ENCODE measurements at regions not wholly inside any gene's neighbourhood (a gene's known extent, or its start where the extent isn't known, plus 50 kb on each side); places are given as distances from the start of the nearest gene placed in this dataset.

- Mint-ChIP-seq H3K4me3 (no peak overlapping the region), H3K9me3 (peaks cover 0 to 2% (median 0%) of the 10 kb centered on the region in 7 donors), H3K27ac (no peak overlapping the region), H3K27me3 (ENCODE audit: low read depth in 3 of 3) (peaks cover 0 to 4% (median 1%) of the 10 kb centered on the region in 3 donors), H3K36me3 (no peaks in the 10 kb centered on the region), H3K4me1 (peaks cover 3% of the 10 kb centered on the region)
- H3K4me2 ChIP-seq (replicated peaks; ENCODE audit: extremely low read depth, low read length, poor library complexity, severe bottlenecking): no peak overlapping the region
- WGBS (ENCODE audit: insufficient coverage): no CpG with 5 or more reads among the region's 3 CpGs
- no peaks in the 10 kb centered on the region for H3K36me3 ChIP-seq (replicated peaks in 1 of 2; ENCODE audit: control insufficient read depth in 1 of 2, insufficient read depth in 2 of 2, low read length in 2 of 2)
- no peaks in the 10 kb centered on the region for H4K20me1 ChIP-seq (ENCODE audit: insufficient read depth, low read length)
- H3K27me3 ChIP-seq (ENCODE audit: control insufficient read depth in 2 of 2, insufficient read depth in 2 of 2, low read length in 2 of 2): no peaks in the 10 kb centered on the region
- no peak overlapping the region for H2AFZ ChIP-seq (ENCODE audit: insufficient read depth, low read depth, low read length, poor library complexity, severe bottlenecking)
- no peak overlapping the region for H3K27ac ChIP-seq (ENCODE audit: low read depth in 1 of 2, low read length in 2 of 2)
- H3K4me3 ChIP-seq (replicated peaks in 1 of 3; ENCODE audit: low read depth in 2 of 3, low read length in 3 of 3): no peak overlapping the region
- TF ChIP-seq CTCF (IDR thresholded peaks at IDR 0.05): no peak
- DNase-seq: no peak
- H3K4me1 ChIP-seq (ENCODE audit: control insufficient read depth in 1 of 2, insufficient read depth in 2 of 2, low read length in 2 of 2): no peaks in the 10 kb centered on the region
- no peak overlapping the region for H3K9ac ChIP-seq (ENCODE audit: insufficient read depth, low read length, poor library complexity, severe bottlenecking)
- intact Hi-C loops (cut with micrococcal nuclease): no loop called here
- no peaks in the 10 kb centered on the region for H3K79me2 ChIP-seq (ENCODE audit: insufficient read depth, low read length)
- no peaks in the 10 kb centered on the region for H3K9me3 ChIP-seq (replicated peaks in 1 of 2; ENCODE audit: control insufficient read depth in 1 of 2, insufficient read depth in 1 of 2, low read length in 2 of 2)
These were observed 324.9 kb downstream of the FOXO1 start for GRCh38 chr13:40341501-40341900.

GRCh38 chr13:40342461-40342860 lies 324.0 kb downstream of the FOXO1 start:
- H3K4me1 Mint-ChIP-seq: peaks cover 3% of the 10 kb centered on the region
- Histone ChIP-seq H3K4me2 (replicated peaks; ENCODE audit: extremely low read depth, low read length, poor library complexity, severe bottlenecking) (no peak overlapping the region), H3K9me3 (replicated peaks in 1 of 2; ENCODE audit: control insufficient read depth in 1 of 2, insufficient read depth in 1 of 2, low read length in 2 of 2) (no peaks in the 10 kb centered on the region), H3K4me3 (replicated peaks in 1 of 3; ENCODE audit: low read depth in 2 of 3, low read length in 3 of 3) (no peak overlapping the region), H2AFZ (ENCODE audit: insufficient read depth, low read depth, low read length, poor library complexity, severe bottlenecking) (no peak overlapping the region), H3K36me3 (replicated peaks in 1 of 2; ENCODE audit: control insufficient read depth in 1 of 2, insufficient read depth in 2 of 2, low read length in 2 of 2) (no peaks in the 10 kb centered on the region), H3K27ac (ENCODE audit: low read depth in 1 of 2, low read length in 2 of 2) (no peak overlapping the region), H3K4me1 (ENCODE audit: control insufficient read depth in 1 of 2, insufficient read depth in 2 of 2, low read length in 2 of 2) (no peaks in the 10 kb centered on the region), H3K79me2 (ENCODE audit: insufficient read depth, low read length) (no peaks in the 10 kb centered on the region), H3K9ac (ENCODE audit: insufficient read depth, low read length, poor library complexity, severe bottlenecking) (no peak overlapping the region), H3K27me3 (ENCODE audit: control insufficient read depth in 2 of 2, insufficient read depth in 2 of 2, low read length in 2 of 2) (no peaks in the 10 kb centered on the region), H4K20me1 (ENCODE audit: insufficient read depth, low read length) (no peaks in the 10 kb centered on the region)
- intact Hi-C loops (cut with micrococcal nuclease): no loop called here
- WGBS (ENCODE audit: insufficient coverage): 100% methylated on average over 1 of the region's 7 CpGs
- no peak overlapping the region for H3K27ac Mint-ChIP-seq
- H3K36me3 Mint-ChIP-seq: no peaks in the 10 kb centered on the region
- no peak for DNase-seq
- H3K9me3 Mint-ChIP-seq: peaks cover 0 to 2% (median 0%) of the 10 kb centered on the region in 7 donors
- no peak for TF ChIP-seq CTCF (IDR thresholded peaks at IDR 0.05)
- H3K4me3 Mint-ChIP-seq: no peak overlapping the region
- H3K27me3 Mint-ChIP-seq (ENCODE audit: low read depth in 3 of 3): peaks cover 0 to 4% (median 1%) of the 10 kb centered on the region in 3 donors
